NCI-H524 treated with DMSO at 0.1 percent for 48 hours (cell line): ENCODE measurements at regions not wholly inside any gene's neighbourhood (a gene's known extent, or its start where the extent isn't known, plus 50 kb on each side); places are given as distances from the start of the nearest gene placed in this dataset.
"Not testable (repeated sequence)": the region's sequence is repeated elsewhere in the genome, so short reads cannot be mapped to it uniquely, and the experiment has no call there.

Experiments
- DNase-seq: peaks from one replicate; lab custom pipeline; 2025; lab: John Stamatoyannopoulos, UW

DNA sequence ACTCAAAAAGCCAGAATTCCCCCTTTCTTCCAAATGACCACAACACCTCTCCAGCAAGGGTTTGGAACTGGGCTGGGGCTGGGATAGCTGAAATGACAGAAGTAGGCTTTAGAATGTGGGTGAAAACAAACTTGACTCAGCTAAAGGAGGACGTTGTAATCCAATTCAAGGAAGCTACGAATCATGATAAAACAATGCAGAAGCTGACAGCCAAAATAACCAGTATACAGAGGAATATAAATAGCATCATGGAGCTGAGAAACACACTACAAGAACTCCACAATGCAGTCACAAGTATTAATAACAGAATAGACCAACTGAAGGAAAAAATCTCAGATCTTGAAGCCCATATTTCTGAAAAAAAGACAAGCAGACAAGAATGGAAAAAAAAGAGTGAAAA, 95.8 kb upstream of the TET2 start:
- DNase-seq: no peak

DNA sequence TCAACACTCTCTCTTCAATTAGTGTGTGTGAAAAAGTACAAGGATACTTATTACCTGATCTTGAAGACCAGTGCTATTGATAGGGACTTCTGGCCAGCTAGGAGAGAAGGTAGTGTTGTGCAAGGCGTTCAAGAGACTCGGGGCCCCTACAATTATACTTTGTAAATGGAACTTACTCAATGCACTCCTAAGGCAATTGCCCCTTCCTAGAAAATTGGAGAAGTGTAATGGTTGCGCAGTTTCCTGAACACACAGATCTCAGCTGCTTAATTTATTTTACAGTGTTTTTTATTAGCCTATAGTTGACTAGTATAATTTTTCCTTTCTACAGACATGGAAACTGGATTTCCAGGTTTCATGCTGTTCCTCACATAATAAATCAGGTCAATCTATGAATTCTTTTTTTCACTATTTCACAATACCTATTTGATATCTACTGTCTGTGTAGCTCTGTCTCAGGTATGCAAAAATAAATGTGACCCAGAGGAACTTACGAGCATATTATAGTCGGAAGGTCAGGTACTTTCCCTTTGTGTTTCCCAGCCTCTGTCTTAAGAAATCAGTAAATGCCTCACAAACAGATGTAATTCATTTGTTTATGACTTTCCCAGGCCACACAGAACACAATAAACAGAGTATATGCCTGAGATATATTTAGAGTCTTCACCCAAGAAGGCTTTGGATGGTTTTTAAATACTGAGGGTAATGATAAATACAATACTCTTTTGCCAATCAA, 89.1 kb upstream of the TET2 start:
- DNase-seq: no peak

DNA sequence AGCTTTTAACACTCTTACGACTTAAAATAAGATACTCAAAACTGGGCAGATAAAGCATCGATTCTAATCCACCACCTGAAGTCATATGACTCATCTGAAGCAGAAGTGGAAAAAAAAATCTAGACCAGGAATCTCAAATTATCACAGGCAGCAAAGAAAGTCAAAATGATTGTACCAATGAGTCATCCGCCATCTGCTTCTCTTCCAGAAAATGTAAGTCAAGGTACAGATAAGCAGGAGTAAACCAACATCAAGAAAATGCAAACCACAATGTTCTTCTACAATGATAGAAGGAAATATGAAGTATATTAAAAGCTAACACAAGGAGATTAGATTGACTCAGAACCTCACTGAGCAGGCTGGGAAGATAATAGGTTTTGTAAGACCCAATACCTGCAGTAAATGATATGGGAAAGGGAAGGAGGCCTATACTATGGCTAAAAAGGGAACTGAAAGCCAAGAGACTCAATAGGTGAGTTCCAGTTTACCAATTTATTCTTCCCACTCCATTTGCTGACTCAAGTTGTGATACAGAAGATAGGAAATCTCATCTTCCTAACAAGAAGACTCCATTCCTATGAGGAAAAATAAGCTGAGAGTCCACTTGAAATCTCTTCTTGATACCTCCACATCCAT, 88.4 kb upstream of the TET2 start:
- DNase-seq: no peak

DNA sequence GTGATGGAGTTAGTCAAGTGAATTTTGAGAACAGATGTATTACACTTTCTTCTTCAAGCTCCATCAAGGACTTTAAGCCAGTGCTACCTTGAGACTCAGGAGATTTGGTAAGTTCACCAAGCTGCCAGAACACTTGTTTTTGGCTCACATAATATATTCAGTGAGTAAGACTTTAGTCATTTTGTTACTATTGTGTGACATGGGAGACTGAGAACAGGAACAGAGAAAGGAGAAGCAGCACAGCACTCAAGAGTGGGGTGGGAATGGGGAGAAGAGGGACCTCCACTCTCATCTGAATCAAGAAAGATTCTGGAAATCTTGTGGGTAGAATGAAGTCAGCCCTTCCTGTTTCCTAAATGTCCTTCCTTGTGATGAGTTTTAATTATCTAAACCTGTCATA, 87.3 kb upstream of the TET2 start:
- DNase-seq: no peak

DNA sequence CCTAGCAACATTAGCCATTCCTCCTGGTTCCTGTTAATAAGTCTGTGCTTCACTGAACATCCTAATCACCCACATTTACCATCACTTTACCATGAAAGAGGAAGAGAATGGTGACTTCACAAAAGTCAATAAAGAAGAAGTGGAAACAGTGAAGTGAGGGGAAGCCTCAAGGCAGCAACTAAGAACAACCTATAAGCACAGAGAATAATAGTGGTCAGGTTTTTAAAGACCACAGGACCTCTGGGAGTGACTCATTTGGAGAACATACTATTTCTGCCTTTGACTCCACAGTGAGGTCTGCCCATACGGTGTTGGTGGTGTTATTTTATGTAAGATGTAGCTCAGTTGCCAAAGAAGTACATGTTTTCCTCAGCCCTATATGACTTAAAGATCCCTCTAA, 86.0 kb upstream of the TET2 start:
- no peak for DNase-seq

DNA sequence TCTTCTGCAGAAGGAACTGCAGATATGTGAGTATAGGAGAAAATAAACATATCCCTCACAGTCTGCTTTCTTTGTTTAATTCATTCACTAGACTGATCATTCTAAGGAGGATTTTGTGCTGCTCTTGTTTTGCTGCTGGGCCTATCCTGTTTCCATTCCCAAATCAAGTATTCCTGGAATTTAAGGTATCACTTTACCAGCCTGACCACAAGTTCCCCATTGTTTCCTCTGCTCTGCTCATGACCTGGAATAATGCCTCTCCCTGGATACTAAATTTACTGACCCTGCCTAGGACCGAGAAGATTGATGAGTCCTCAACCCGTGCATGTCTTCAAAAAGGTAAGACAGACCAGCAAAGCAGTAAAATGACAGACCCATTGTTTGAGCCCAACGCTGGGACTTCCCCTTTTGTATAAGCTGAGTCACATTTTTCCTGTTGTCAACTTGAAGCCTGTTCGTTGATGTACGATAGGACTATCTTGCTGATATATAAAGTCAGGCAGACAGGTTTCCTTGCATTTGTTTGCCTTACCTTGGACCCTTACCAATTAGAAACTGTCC, 85.5 kb upstream of the TET2 start:
- no peak for DNase-seq

DNA sequence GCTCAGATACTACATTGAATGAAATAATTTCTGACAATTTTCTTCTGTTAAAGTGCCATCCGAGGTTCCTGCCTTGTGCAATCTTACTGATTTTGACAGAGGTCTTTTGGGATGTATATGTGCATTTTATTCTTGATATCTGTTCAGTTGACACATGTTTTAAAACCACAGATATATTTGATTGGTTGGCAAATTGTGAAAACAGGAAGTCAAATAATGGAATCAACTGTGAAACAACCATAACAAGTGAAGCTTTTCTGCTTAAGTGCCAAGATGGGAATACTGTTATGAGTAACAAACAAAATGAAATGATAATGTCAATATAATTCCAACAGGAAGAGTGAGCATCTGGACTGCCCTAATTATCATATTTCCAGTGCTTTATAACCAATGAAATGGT, 84.9 kb upstream of the TET2 start:
- DNase-seq: no peak

DNA sequence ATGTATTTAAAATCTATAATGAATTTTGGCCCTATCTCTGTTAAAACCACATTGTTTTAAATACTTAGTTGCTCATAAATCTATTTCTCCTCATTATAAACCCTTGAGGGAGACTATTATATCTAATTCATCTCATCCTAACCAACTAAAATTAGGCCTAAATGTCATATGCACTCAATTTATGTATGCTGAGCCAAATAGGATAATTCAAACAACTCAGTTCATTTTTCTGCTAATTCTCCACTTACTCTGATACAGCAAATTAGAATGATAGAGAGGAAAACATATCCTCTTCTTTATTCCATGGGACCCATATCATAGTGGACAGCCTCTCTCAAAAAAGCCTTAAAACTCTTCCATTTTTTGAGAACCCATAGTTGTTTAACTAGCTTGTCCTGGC, 80.3 kb upstream of the TET2 start:
- no peak for DNase-seq

DNA sequence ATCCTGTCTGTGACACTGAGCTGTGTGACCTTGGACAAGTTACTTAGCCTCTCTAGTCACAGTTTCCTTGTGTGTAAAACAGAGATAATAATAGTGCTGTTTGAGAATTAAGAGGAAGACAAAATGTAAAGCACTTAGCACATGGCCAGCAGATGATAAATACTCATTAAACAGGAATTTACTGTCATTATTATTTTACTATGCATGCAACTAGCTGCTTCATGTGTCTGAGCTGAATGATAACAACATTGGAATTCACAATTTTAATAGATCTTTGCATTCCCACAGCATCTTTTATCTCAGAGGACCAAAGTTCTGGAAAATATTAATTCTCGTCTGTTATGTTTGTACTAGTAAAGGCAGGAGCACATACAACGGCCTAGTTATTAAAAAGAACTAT, 79.2 kb upstream of the TET2 start:
- DNase-seq: no peak

DNA sequence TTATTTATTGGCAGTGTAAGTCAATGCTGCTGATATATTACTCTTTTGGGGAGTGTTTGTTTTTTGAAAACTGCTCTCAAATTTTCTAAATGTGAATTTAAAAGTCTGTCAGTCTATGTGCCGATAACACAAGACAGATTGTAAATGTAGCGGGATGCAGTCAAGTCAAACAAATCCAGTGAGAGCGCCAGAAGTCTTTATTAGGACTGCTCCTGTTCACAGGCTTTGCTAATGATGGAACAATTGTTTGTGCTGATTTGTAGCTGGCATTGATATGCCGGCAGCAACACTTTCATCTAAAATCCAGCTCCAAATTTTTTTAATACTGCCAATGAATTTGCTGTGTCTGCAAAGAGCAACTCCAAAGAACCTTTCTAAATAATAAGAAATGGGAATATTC, 78.7 kb upstream of the TET2 start:
- no peak for DNase-seq

DNA sequence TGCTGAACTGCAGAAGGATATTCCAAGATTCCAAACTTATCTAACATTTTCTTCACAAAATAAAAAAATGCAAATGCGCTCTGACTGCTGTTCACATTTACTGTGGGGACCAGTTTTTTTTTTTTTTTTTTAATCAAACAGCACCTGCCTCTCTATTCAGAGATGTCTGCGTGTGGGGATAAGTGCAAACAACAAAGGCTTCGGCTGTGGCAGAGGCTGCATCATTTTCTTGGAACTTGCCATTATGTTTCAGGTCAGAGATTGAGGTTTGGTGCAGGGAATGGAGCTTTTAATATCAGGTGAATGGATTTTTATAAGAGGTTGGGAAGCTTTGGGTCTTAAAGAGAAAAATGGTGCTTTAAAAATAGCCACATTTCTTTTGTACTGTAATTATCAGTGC, 78.2 kb upstream of the TET2 start:
- no peak for DNase-seq

DNA sequence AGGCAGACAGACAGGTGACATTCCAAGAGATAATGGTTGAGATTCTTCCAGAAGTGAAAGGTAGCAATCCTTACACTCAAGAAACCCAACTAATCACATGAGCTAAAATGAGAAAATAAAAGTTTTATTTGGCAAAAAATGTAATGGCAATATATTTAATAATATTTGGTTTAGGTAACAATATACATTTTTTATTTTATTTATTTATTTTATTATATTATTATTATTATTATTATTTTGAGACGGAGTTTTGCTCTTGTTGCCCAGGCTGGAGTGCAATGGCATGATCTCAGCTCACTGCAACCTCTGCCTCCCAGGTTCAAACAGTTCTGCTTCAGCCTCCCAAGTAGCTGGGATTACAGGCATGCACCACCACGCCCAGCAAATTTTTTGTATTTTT, 74.6 kb upstream of the TET2 start:
- DNase-seq: not testable (repeated sequence)

DNA sequence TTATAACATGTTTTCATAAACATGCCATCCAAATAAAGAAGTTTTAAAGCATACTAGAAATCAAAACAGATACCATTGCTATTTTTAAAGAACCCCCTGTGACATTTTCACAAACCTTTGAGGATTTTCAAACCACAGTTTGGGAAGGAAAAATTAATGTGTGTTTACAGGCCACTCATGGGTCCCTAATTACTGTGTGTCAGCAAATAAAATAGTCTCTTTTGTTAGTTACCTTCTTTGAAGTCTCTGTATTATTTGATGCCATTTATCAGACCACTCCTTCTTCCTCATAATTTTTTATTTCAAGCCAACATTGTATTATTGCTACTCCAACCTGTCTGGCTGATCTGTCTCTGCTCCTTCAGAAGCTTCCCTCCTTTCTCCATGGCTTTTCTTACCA, 72.6 kb upstream of the TET2 start:
- DNase-seq: no peak

DNA sequence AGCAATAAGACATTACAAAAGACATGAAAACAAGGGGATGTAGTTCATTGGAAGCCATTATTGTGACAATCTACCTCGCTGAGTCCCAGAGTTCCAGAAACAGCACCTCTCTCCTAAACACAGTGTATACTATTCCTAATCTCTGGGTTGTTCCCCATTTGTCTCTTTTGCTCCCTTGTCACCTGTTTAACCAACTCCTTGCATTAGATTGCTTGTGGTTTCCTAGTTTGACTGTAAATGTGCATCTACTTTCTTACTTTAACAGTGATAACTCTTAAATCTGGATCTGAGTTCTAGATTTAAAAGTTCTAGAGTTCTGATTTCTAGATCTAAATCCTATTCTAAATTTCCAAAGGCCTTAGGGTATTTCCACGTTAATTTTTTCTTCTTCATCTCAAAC, 71.6 kb upstream of the TET2 start:
- no peak for DNase-seq

DNA sequence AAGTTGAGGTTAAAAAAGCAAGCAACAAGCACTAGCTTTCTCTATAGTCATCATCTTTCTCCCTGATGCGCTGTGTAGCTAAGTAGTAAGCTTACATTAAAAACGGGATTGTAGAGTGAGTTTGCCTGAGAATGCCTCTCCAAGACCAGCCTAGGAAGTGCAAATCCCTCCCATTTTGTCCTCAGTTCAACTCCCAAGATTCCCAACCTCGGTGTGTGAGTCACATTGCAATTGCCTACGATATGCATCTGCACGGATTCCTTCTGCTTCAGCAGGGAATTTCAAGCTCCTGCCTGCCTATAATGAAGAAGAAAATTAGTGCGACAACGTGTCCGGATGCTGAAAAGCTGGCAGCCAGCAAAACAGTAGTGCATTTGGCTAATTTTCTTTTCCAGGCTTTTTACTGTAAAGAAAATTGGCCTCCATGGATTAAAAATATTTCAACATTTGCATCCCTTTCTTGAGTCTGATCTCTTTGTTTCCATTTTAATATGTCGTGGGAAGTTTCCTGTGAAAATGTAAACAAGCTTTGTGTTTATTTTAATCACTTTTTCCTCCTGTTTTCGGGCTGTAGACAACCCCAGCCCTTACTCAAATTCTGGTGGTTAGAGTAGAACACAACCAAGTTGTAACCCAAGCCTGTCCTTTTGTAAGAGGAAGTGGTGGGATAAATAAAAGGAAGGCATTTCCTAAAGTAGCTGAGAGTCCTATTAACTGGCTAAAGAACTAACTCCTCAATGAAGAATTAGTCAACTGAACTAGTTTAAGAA, 58.4 kb upstream of the TET2 start:
- DNase-seq: no peak

DNA sequence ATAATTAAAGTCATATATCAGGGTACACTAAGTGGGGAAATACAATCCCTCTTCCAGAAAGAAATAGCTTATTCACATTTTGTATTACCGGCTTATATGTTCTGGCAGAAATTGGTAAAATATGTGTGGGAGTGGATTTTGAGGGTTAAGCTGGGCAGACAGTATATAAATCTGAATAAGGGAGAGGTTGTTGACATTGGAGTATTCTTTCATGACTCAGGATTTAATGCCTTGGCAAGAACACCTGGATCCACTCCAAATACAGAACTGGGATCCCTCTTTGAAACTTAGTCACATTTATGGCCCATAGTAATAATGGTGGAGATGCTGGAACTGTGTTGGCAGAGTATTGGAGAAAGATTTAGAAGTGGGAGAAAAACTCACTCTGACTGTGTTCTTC, 54.3 kb upstream of the TET2 start:
- DNase-seq: no peak

DNA sequence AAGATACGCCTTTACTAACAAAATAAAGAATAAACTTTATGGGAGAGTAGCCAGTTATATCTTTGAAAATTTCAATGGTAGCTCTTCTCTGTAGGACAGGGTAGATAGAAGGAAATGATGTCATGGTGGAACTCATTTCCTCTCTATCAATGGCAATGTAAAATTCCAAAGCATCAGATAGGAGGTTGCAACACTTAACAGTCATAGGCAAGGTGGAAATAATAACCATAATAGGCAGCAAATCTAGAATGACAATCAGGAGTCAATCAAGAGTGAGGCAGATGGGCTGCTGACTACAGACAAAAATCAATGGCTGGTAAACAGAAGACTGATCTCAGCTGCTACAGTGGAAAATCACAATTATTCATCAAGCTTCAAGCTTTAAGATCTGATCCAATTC, 53.9 kb upstream of the TET2 start:
- no peak for DNase-seq

DNA sequence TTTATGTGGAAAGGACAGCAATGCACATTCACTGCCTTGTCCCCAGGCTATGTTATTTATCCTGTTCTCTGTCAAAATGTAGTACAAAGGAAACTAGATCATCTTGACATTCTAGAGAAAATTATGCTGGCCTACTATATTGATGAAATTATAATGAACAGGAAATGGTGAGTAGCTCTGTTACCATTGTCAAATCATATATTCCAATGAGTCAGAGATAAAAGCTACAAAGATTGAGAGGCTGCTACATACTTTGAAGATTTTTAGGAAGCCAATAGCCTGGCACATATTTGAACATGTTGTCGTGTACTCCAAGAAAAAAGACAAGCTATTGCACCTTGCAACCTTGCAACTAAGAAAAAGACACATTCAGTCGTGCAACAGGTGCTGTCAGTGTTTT, 52.7 kb upstream of the TET2 start:
- DNase-seq: no peak
